ENCODE measurements at regions not wholly inside any gene's neighbourhood (a gene's known extent, or its start where the extent isn't known, plus 50 kb on each side); places are given as distances from the start of the nearest gene placed in this dataset.
"Not testable (repeated sequence)": the region's sequence is repeated elsewhere in the genome, so short reads cannot be mapped to it uniquely, and the experiment has no call there.

GRCh38 chr5:68110264-68110663, 105.3 kb upstream of the PIK3R1 start:
- no peak for DNase-seq (ENCODE audit: extremely low spot score)
- CTCF ChIA-PET, result no interaction called here
- POLR2A ChIA-PET, result no interaction called here
- TF ChIP-seq, protein P1, sequence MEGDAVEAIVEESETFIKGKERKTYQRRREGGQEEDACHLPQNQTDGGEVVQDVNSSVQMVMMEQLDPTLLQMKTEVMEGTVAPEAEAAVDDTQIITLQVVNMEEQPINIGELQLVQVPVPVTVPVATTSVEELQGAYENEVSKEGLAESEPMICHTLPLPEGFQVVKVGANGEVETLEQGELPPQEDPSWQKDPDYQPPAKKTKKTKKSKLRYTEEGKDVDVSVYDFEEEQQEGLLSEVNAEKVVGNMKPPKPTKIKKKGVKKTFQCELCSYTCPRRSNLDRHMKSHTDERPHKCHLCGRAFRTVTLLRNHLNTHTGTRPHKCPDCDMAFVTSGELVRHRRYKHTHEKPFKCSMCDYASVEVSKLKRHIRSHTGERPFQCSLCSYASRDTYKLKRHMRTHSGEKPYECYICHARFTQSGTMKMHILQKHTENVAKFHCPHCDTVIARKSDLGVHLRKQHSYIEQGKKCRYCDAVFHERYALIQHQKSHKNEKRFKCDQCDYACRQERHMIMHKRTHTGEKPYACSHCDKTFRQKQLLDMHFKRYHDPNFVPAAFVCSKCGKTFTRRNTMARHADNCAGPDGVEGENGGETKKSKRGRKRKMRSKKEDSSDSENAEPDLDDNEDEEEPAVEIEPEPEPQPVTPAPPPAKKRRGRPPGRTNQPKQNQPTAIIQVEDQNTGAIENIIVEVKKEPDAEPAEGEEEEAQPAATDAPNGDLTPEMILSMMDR (IDR thresholded peaks at IDR 0.05; ENCODE audit: control extremely low read depth, extremely low read depth, low read depth, missing control alignments), result no peak

DNA sequence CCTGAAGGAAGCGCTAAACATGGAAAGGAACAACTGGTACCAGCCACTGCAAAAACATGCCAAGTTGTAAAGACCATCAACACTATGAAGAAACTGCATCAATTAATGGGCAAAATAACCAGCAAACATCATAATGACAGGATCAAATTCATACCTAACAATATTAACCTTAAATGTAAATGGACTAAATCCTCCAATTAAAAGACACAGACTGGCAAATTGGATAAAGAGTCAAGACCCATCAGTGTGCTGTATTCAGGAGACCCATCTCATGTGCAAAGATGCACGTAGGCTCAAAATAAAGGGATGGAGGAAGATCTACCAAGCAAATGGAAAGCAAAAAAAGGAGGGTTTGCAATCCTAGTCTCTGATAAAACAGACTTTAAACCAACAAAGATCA, 111.3 kb upstream of the PIK3R1 start:
- DNase-seq (ENCODE audit: extremely low spot score); CTCF ChIA-PET; POLR2A ChIA-PET: not testable (repeated sequence)

DNA sequence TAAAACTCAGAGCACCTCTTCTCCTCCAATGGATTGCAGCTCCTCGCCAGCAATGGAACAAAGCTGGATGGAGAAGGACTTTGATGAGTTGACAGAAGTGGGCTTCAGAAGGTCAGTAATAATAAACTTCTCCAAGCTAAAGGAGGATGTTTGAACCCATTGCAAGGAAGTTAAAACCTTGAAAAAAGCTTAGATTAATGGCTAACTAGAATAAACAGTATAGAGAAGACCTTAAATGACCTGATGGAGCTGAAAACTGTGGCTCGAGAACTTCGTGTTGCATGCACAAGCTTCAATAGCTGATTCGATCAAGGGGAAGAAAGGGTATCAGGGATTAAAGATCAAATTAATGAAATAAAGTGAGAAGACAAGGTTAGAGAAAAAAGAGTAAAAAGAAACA, 112.3 kb upstream of the PIK3R1 start:
- POLR2A ChIA-PET; DNase-seq (ENCODE audit: extremely low spot score): not testable (repeated sequence)
- CTCF ChIA-PET, result interaction anchor here (1.5 kb wide), 1 partner anchor 9 kb away, joined by 3 read pairs; no protein-coding TSS in a partner anchor

GRCh38 chr5:68099327-68099726, 116.2 kb upstream of the PIK3R1 start:
- TF ChIP-seq, protein P1 (IDR thresholded peaks at IDR 0.05; ENCODE audit: control extremely low read depth, extremely low read depth, low read depth, missing control alignments), result no peak
- DNase-seq (ENCODE audit: extremely low spot score), result no peak
- ChIA-PET CTCF (no interaction called here), POLR2A (no interaction called here)

GRCh38 chr5:68093455-68094159, 121.9 kb upstream of the PIK3R1 start:
- DNase-seq (ENCODE audit: extremely low spot score), result no peak
- ChIA-PET CTCF (interaction anchor here (1.1 kb wide), 1 partner anchor 9 kb away, joined by 3 read pairs; no protein-coding TSS in a partner anchor), POLR2A (no interaction called here)
- TF ChIP-seq, protein P1 (IDR thresholded peaks at IDR 0.05; ENCODE audit: control extremely low read depth, extremely low read depth, low read depth, missing control alignments), result no peak

DNA sequence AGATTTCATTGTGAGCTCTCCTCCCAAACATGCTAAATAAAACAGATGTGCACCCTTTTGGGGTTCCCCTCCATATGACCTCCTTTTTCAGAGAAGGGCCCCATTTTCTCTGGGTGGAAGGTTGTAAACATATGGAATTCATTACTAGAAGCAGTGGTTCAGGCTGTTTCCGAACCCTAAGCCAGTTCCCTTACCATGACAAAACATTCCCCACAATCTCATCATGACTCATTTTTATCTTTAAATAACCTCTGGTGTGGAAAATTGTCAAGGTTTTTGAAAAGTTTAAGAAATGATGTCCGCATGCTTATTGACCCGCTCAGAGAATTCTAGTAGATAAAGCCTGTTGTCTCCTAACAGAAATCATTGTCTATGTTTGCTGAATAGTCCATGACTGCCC, 127.3 kb upstream of the PIK3R1 start:
- no peak for DNase-seq (ENCODE audit: extremely low spot score)
- ChIA-PET POLR2A (no interaction called here), CTCF (no interaction called here)
- TF ChIP-seq, protein P1 (IDR thresholded peaks at IDR 0.05; ENCODE audit: control extremely low read depth, extremely low read depth, low read depth, missing control alignments), result no peak

DNA sequence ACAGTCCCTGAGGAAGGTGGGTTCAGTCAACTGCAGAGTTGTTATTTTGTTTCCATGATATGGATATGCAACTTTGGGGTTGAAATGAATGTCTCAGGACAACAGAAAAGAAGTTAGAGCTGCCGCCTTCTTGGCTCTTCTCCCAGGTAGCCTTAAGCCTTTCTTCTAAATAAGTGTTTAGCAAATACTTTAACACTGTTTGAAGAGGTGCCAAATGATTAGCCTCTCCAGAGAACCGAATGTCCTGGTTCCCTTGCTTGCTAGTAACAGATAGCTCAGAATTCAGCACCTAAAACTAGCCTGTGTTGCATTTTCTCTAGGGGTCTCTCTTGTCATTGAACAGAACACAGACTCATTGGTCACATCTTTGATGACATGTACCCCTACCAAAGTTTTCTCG, 127.7 kb upstream of the PIK3R1 start:
- POLR2A ChIA-PET, result no interaction called here
- CTCF ChIA-PET, result no interaction called here
- DNase-seq (ENCODE audit: extremely low spot score), result no peak
- TF ChIP-seq, protein P1 (IDR thresholded peaks at IDR 0.05; ENCODE audit: control extremely low read depth, extremely low read depth, low read depth, missing control alignments), result no peak

GRCh38 chr5:68086857-68087256, 128.7 kb upstream of the PIK3R1 start:
- ChIA-PET POLR2A (no interaction called here), CTCF (interaction anchor here (1.7 kb wide), 1 partner anchor 9 kb away, joined by 5 read pairs; no protein-coding TSS in a partner anchor)
- DNase-seq (ENCODE audit: extremely low spot score), result no peak
- TF ChIP-seq, protein P1 (IDR thresholded peaks at IDR 0.05; ENCODE audit: control extremely low read depth, extremely low read depth, low read depth, missing control alignments), result no peak

Data from GM10248 (cell line).